AG04450 (cell line): ENCODE measurements at regions not wholly inside any gene's neighbourhood (a gene's known extent, or its start where the extent isn't known, plus 50 kb on each side); places are given as distances from the start of the nearest gene placed in this dataset.

Source experiments
- CTCF ChIA-PET: fragments of 300-600, 350-600 bp; formaldehyde crosslinking; extraction: SDS; loops from one replicate; lab custom pipeline; 2022; ENCODE audit warnings: antibody characterized with exemption, inconsistent platforms; lab: Charles Lee
- POLR2A ChIA-PET: fragments of 350-600 bp; formaldehyde crosslinking; extraction: SDS; loops from one replicate; lab custom pipeline; 2021; ENCODE audit warnings: antibody characterized with exemption, inconsistent platforms; lab: Yijun Ruan, JAX
- DNase-seq: peaks from one replicate; pipeline ENCODE4 v3.0.0-alpha.2; 2011; ENCODE audit warnings: low read depth, low spot score
- H3K27ac ChIP-seq: one replicate; pipeline ENCODE4 v1.5.1; 2012; ENCODE audit warnings: low read depth, low read length, control low read depth
- H3K27me3 ChIP-seq: one replicate; pipeline ENCODE4 v1.6.0; 2012; ENCODE audit warnings: low read length; ENCODE audit not compliant: control insufficient read depth, insufficient read depth
- H3K4me3 ChIP-seq: 2 replicates; pipeline ENCODE4 v1.5.1; 2011; ENCODE audit warnings: mild to moderate bottlenecking, low read depth, low read length, control low read depth
- H3K9me3 ChIP-seq: 2 replicates; pipeline ENCODE4 v1.5.1; 2012; ENCODE audit warnings: low read length; ENCODE audit not compliant: control insufficient read depth, insufficient read depth
- TF ChIP-seq, protein P1 (sequence below): IDR thresholded peaks from 2 replicates; pipeline ENCODE4 v1.5.1; 2011; ENCODE audit warnings: low read depth, low read length, control low read depth, inconsistent platforms

DNA sequence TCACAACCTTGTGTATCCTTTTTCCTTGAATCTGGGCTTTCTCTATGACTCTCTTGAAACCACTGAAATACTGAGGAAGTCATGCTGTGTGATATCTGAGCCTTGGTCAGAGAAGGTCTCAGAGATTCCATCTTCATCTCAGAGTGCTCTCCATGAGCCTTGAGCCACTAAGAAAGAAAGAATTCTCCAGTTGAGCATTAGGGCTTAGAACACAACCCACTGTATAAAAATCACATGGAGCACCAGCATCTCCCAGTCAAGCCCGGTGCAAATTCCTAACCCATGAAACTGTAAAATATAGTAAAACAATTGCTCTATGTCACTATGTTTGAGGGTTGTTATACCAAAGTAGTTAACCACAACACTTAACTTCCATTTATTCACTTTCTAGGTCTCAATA lies 181.4 kb downstream of the MOXD1 start:
- Histone ChIP-seq H3K9me3 (no peaks in the 10 kb centered on the region), H3K27ac (no peak overlapping the region), H3K27me3 (no peaks in the 10 kb centered on the region), H3K4me3 (no peak overlapping the region)
- no peak for DNase-seq
- TF ChIP-seq, protein P1, sequence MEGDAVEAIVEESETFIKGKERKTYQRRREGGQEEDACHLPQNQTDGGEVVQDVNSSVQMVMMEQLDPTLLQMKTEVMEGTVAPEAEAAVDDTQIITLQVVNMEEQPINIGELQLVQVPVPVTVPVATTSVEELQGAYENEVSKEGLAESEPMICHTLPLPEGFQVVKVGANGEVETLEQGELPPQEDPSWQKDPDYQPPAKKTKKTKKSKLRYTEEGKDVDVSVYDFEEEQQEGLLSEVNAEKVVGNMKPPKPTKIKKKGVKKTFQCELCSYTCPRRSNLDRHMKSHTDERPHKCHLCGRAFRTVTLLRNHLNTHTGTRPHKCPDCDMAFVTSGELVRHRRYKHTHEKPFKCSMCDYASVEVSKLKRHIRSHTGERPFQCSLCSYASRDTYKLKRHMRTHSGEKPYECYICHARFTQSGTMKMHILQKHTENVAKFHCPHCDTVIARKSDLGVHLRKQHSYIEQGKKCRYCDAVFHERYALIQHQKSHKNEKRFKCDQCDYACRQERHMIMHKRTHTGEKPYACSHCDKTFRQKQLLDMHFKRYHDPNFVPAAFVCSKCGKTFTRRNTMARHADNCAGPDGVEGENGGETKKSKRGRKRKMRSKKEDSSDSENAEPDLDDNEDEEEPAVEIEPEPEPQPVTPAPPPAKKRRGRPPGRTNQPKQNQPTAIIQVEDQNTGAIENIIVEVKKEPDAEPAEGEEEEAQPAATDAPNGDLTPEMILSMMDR = no peak
- CTCF ChIA-PET = interaction anchor here (1.3 to 3.0 kb wide), 2 partner anchors 295 to 305 kb away, joined by 5 to 43 read pairs; no protein-coding TSS in a partner anchor
- POLR2A ChIA-PET = no interaction called here

DNA sequence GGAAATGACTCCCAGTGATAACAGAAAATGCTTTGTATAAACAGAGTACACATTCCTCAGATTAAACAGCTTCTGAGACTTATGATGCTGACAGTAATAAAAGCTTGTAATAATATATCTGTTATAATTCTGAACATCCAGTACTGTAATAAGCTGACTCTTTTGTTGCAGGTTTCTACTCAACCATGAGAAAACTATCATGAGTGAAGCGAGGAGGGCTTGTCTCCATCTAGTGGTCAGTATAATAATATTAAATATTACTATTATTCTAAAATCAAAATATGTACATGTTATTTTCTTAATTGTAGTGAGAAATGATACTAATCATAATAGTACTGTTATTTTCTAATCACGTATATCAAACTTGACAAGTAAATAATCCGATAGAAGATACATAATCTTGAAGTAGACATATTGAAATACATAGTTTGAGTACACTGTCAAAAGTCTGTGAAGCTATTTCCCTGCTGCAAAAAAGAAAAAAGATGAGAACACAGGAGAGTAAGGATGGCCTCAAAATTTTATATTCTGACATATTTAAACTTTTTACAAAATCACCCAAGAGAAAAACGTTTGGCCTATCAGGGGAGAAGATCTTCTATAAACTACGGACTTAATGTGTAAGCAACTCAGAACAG lies 183.1 kb downstream of the MOXD1 start:
- H3K27ac ChIP-seq = no peak overlapping the region
- TF ChIP-seq, protein P1 = peak; percentile 59
- no peaks in the 10 kb centered on the region for H3K9me3 ChIP-seq
- CTCF ChIA-PET = interaction anchor here (0.5 to 3.4 kb wide), 46 partner anchors 8 to 580 kb away, joined by 3 to 43 read pairs (median 4); partner anchors contain the start of genes CCN2 and SLC18B1
- H3K4me3 ChIP-seq = no peak overlapping the region
- peak; percentile 23 for DNase-seq
- POLR2A ChIA-PET = interaction anchor here (0.9 to 1.6 kb wide), 3 partner anchors 96 to 271 kb away, joined by 3 to 9 read pairs (median 4); partner anchors contain the start of gene CCN2
- no peaks in the 10 kb centered on the region for H3K27me3 ChIP-seq

DNA sequence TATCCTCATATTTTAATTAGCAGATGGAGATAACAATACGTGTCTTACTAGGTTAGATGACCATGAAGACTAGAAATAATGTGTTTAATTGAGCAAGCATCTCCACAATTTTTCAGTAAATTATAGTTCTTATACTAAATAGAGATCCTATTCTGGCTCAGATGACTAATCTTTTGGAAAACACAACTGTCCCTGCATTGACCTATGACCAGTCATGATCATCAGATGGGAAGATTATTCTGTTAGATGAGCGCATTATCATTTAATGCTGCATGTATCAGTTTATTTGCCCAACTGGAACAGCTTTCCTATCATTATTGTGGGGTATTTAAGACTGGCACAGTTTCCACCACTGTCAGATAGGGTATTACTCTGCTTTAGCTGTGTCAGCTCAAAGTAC lies 185.5 kb downstream of the MOXD1 start:
- H3K27ac ChIP-seq = no peak overlapping the region
- ChIA-PET CTCF (interaction anchor here (1.7 to 3.4 kb wide), 3 partner anchors 64 to 301 kb away, joined by 12 to 15 read pairs (median 13); no protein-coding TSS in a partner anchor), POLR2A (no interaction called here)
- H3K4me3 ChIP-seq = no peak overlapping the region
- TF ChIP-seq, protein P1 = no peak
- H3K27me3 ChIP-seq = no peaks in the 10 kb centered on the region
- no peaks in the 10 kb centered on the region for H3K9me3 ChIP-seq
- DNase-seq = no peak

DNA sequence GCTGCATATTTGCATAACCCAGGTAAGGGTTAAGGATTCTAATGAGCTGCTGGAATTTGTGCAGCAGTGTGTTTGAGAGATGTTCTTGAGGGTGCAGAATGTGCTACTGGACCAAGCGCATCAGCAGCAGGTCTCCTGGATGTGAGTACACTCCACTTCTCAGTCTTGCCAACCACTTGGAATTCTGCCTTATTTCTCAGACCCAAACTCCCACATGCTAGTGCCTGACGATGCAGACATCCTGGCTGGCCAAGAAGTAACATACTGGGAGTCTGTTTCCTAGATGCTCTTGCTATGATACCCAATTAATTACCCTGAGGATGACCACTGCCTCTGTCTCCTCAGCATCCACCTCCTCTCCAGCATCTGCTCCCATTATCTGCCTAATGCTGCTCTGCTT lies 186.6 kb downstream of the MOXD1 start:
- no peak for DNase-seq
- H3K27ac ChIP-seq = no peak overlapping the region
- ChIA-PET CTCF (interaction anchor here (1.7 to 2.1 kb wide), 2 partner anchors 65 to 290 kb away, joined by 8 to 12 read pairs; no protein-coding TSS in a partner anchor), POLR2A (no interaction called here)
- TF ChIP-seq, protein P1 = no peak
- peaks cover 8% of the 10 kb centered on the region; the same call in 1 of the 2 replicates for H3K9me3 ChIP-seq
- H3K27me3 ChIP-seq = no peaks in the 10 kb centered on the region
- H3K4me3 ChIP-seq = no peak overlapping the region

DNA sequence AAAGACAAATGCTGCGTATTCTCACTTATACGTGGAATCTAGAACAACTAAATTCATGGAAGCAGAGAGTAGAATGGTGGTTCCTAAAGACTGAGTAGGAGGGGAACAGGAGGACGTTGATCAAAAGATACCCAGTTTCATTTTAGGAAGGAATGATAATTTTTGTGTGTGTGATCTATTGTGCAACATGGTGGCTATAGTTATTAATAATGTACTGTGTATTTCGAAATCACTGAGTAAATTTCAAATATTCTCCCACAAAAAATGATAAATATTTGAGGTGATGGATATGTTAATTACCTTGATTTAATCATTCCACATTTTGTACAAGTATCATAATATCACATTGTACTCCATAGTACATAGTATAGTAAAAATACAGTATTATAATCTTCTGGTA lies 187.5 kb downstream of the MOXD1 start:
- Histone ChIP-seq H3K4me3 (no peak overlapping the region), H3K27ac (no peak overlapping the region), H3K27me3 (no peaks in the 10 kb centered on the region), H3K9me3 (peaks cover 8% of the 10 kb centered on the region; the same call in 1 of the 2 replicates)
- TF ChIP-seq, protein P1 = no peak
- POLR2A ChIA-PET = no interaction called here
- DNase-seq = no peak
- CTCF ChIA-PET = interaction anchor here (0.9 to 2.1 kb wide), 2 partner anchors 66 to 289 kb away, joined by 3 to 8 read pairs; no protein-coding TSS in a partner anchor
